GM12872 (cell line): ENCODE measurements at regions not wholly inside any gene's neighbourhood (a gene's known extent, or its start where the extent isn't known, plus 50 kb on each side); places are given as distances from the start of the nearest gene placed in this dataset.

Experiments
- CTCF ChIP-seq: IDR thresholded peaks from 3 replicates; pipeline ENCODE4 v1.5.1; 2011; ENCODE audit warnings: low read depth, mild to moderate bottlenecking, low read length, moderate library complexity; ENCODE audit not compliant: insufficient read depth

- TF ChIP-seq CTCF: no peak
Measured at GRCh38 chr6:140909156-140909555, 1223.6 kb upstream of the GJE1 start.

GRCh38 chr6:140908505-140908904 is 1224.2 kb upstream of the GJE1 start:
- no peak for TF ChIP-seq CTCF

- no peak for TF ChIP-seq CTCF
Measured at GRCh38 chr6:140907235-140907634, 1225.5 kb upstream of the GJE1 start.

GRCh38 chr6:140905724-140906123 is 1227.0 kb upstream of the GJE1 start:
- TF ChIP-seq CTCF: no peak

GRCh38 chr6:140905050-140905449 is 1227.7 kb upstream of the GJE1 start:
- TF ChIP-seq CTCF: no peak

- TF ChIP-seq CTCF: no peak
Measured at GRCh38 chr6:140897804-140898573, 1234.7 kb upstream of the GJE1 start.

GRCh38 chr6:140897349-140897748 is 1235.4 kb upstream of the GJE1 start:
- TF ChIP-seq CTCF: no peak
